ENCODE measurements at regions not wholly inside any gene's neighbourhood (a gene's known extent, or its start where the extent isn't known, plus 50 kb on each side); places are given as distances from the start of the nearest gene placed in this dataset.

GRCh38 chr4:41446981-41447725 is 90.8 kb upstream of the LIMCH1 start:
- TF ChIP-seq CTCF (IDR thresholded peaks at IDR 0.05) (no peak), EZH2 (IDR thresholded peaks at IDR 0.05; ENCODE audit: borderline replicate concordance, insufficient read depth, low read depth, low read length, poor library complexity, severe bottlenecking) (no peak)

Data from B cell (primary cell).